Dendritic cell treated with granulocyte-macrophage colony-stimulating factor and Interleukin-4, amounts not matched to agents 40 ng/mL and 50 ng/mL, for 4 days (primary cell): ENCODE measurements at regions not wholly inside any gene's neighbourhood (a gene's known extent, or its start where the extent isn't known, plus 50 kb on each side); places are given as distances from the start of the nearest gene placed in this dataset.
"Not testable (repeated sequence)": the region's sequence is repeated elsewhere in the genome, so short reads cannot be mapped to it uniquely, and the experiment has no call there.

Experiments used
- H3K27ac Mint-ChIP-seq: one replicate; pipeline ENCODE4 v1.8.0; 2022; ENCODE audit warnings: mild to moderate bottlenecking, mixed read lengths
- H3K27me3 Mint-ChIP-seq: one replicate; pipeline ENCODE4 v1.8.0; 2022; ENCODE audit warnings: mild to moderate bottlenecking, mixed read lengths
- H3K36me3 Mint-ChIP-seq: one replicate; pipeline ENCODE4 v1.8.0; 2022; ENCODE audit warnings: low read depth, mixed read lengths
- H3K4me1 Mint-ChIP-seq: one replicate; pipeline ENCODE4 v1.8.0; 2022; ENCODE audit warnings: low read depth, mixed read lengths
- H3K4me3 Mint-ChIP-seq: one replicate; pipeline ENCODE4 v1.8.0; 2022; ENCODE audit warnings: mild to moderate bottlenecking, moderate library complexity, mixed read lengths
- H3K9me3 Mint-ChIP-seq: one replicate; pipeline ENCODE4 v1.8.0; 2022; ENCODE audit warnings: mixed read lengths
- intact Hi-C: fragments of 100-400 bp; cut with micrococcal nuclease; formaldehyde crosslinking; loops from one replicate; pipeline ENCODE4 v1.15.0; 2022

DNA sequence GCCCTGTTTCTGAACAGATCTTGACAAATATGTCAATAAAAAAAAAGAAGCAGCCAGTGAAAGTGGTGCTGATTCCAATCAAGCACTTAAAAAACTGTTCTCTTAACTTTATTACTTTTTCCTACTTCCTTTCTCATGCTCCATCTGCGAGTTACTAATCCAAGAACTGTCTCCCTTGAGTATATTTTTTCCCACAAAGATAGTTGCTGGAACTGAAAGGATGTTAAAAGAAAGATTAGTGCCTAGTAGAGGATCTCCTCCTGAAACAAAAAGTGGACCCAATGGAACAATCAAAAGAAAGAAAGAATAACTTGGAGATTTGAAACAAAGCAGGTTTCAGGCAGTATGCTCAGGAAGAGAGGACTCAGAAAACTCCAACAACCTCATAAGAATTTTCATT, 1034.8 kb downstream of the PCDH17 start:
- H3K4me3 Mint-ChIP-seq = no peak overlapping the region
- intact Hi-C loops = no loop called here
- no peaks in the 10 kb centered on the region for H3K36me3 Mint-ChIP-seq
- no peak overlapping the region for H3K27ac Mint-ChIP-seq
- peaks cover 7% of the 10 kb centered on the region for H3K27me3 Mint-ChIP-seq
- H3K4me1 Mint-ChIP-seq = peaks cover 6% of the 10 kb centered on the region
- peaks cover 11% of the 10 kb centered on the region for H3K9me3 Mint-ChIP-seq

- Mint-ChIP-seq H3K4me3 (no peak overlapping the region), H3K27ac (no peak overlapping the region), H3K36me3 (no peaks in the 10 kb centered on the region), H3K9me3 (peaks cover 8% of the 10 kb centered on the region), H3K4me1 (peaks cover 6% of the 10 kb centered on the region), H3K27me3 (peaks cover 7% of the 10 kb centered on the region)
- intact Hi-C loops = no loop called here
Measured at GRCh38 chr13:58667096-58667495, 1035.6 kb downstream of the PCDH17 start.

GRCh38 chr13:58680115-58680514, 1048.6 kb downstream of the PCDH17 start:
- no peaks in the 10 kb centered on the region for H3K9me3 Mint-ChIP-seq
- no peaks in the 10 kb centered on the region for H3K36me3 Mint-ChIP-seq
- H3K27ac Mint-ChIP-seq = no peak overlapping the region
- peaks cover 20% of the 10 kb centered on the region for H3K27me3 Mint-ChIP-seq
- intact Hi-C loops = no loop called here
- H3K4me3 Mint-ChIP-seq = no peak overlapping the region
- no peaks in the 10 kb centered on the region for H3K4me1 Mint-ChIP-seq

GRCh38 chr13:58682616-58683015, 1051.1 kb downstream of the PCDH17 start:
- Mint-ChIP-seq H3K9me3 (peaks cover 2% of the 10 kb centered on the region), H3K27ac (no peak overlapping the region), H3K4me3 (no peak overlapping the region), H3K27me3 (peaks cover 23% of the 10 kb centered on the region), H3K4me1 (no peaks in the 10 kb centered on the region), H3K36me3 (no peaks in the 10 kb centered on the region)
- intact Hi-C loops = no loop called here

DNA sequence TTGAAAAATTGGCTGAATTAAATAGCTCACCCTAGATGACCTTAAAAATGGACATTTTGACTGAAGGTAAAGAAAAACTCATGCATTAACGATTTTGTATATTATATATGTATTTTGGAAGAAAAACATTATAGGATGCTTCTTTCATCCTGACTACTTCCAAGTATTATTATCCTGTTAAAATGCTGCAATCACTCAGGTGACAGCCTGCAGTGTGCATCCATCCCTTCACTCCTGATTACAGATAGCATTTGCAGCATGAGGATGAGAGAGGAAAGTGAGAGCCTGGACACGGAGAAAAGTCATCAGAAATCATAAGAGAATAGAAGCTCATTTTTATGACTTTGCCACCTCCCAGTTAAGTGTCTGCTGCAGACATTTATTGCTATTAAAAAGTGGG, 1055.6 kb downstream of the PCDH17 start:
- H3K4me3 Mint-ChIP-seq = no peak overlapping the region
- intact Hi-C loops = no loop called here
- no peak overlapping the region for H3K27ac Mint-ChIP-seq
- H3K27me3 Mint-ChIP-seq = peaks cover 41% of the 10 kb centered on the region
- no peaks in the 10 kb centered on the region for H3K36me3 Mint-ChIP-seq
- H3K4me1 Mint-ChIP-seq = no peaks in the 10 kb centered on the region
- H3K9me3 Mint-ChIP-seq = peaks cover 11% of the 10 kb centered on the region

GRCh38 chr13:58698531-58698930, 1067.0 kb downstream of the PCDH17 start:
- intact Hi-C loops = no loop called here
- H3K27me3 Mint-ChIP-seq = peaks cover 28% of the 10 kb centered on the region

GRCh38 chr13:58704953-58705352, 1073.4 kb downstream of the PCDH17 start:
- peaks cover 5% of the 10 kb centered on the region for H3K36me3 Mint-ChIP-seq
- H3K4me1 Mint-ChIP-seq = peaks cover 28% of the 10 kb centered on the region
- H3K27ac Mint-ChIP-seq = peak overlapping the region; percentile 66
- intact Hi-C loops = loop anchor here (5.0 to 10.0 kb wide), 2 partner anchors 48 to 120 kb away; no protein-coding TSS in a partner anchor
- H3K27me3 Mint-ChIP-seq = peaks cover 9% of the 10 kb centered on the region
- H3K9me3 Mint-ChIP-seq = peaks cover 34% of the 10 kb centered on the region
- no peak overlapping the region for H3K4me3 Mint-ChIP-seq

More at GRCh38 chr13:58698531-58698930, 1067.0 kb downstream of the PCDH17 start:
- Mint-ChIP-seq H3K4me3 (no peak overlapping the region), H3K4me1 (peaks cover 14% of the 10 kb centered on the region), H3K9me3 (peaks cover 16% of the 10 kb centered on the region), H3K27ac (no peak overlapping the region), H3K36me3 (no peaks in the 10 kb centered on the region)

DNA sequence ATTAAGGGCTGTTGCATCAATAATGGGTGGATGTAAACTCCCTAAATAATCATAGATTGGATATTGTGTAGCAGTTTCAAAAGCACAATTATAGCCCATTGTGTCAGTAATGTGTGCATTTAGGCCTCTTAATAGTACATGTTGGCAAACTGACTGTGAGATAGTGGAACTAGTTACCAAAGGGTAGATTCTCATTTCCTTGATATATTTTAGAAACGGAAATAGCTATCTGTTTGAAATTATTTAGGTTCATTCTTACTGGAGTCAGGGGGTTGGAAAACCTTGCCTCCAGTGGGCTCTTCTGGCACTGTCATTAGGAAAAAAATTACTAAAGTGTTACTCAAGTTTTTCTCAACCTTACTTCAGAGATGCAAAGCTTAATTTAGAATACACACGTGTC, 1074.9 kb downstream of the PCDH17 start:
- intact Hi-C loops = loop anchor here (10.0 kb wide), 1 partner anchor 122 kb away; no protein-coding TSS in a partner anchor
- H3K9me3 Mint-ChIP-seq = peaks cover 47% of the 10 kb centered on the region

GRCh38 chr13:58712191-58712590, 1080.6 kb downstream of the PCDH17 start:
- peaks cover 6% of the 10 kb centered on the region for H3K4me1 Mint-ChIP-seq
- no peak overlapping the region for H3K27ac Mint-ChIP-seq
- intact Hi-C loops = no loop called here
- peaks cover 49% of the 10 kb centered on the region for H3K9me3 Mint-ChIP-seq
- peaks cover 7% of the 10 kb centered on the region for H3K36me3 Mint-ChIP-seq
- no peak overlapping the region for H3K4me3 Mint-ChIP-seq
- peaks cover 21% of the 10 kb centered on the region for H3K27me3 Mint-ChIP-seq

More for the DNA sequence above, 1074.9 kb downstream of the PCDH17 start:
- no peak overlapping the region for H3K27ac Mint-ChIP-seq
- peaks cover 7% of the 10 kb centered on the region for H3K36me3 Mint-ChIP-seq
- H3K27me3 Mint-ChIP-seq = peaks cover 9% of the 10 kb centered on the region
- H3K4me1 Mint-ChIP-seq = peaks cover 28% of the 10 kb centered on the region
- no peak overlapping the region for H3K4me3 Mint-ChIP-seq

DNA sequence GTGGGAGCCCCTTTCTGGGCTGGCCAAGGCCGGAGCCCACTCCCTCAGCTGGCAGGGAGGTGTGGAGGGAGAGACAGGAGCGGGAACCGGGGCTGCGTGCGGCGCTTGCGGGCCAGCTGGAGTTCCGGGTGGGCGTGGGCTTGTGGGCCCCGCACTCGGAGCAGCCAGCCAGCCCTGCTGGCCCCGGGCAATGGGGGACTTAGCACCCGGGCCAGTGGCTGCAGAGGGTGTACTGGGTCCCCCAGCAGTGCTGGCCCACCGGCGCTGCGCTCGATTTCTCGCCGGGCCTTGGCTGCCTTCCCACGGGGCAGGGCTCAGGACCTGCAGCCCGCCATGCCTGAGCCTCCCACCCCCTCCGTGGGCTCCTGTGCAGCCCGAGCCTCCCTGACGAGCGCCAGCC, 1082.5 kb downstream of the PCDH17 start:
- peaks cover 22% of the 10 kb centered on the region for H3K27me3 Mint-ChIP-seq
- H3K4me3 Mint-ChIP-seq, intact Hi-C loops, H3K36me3 Mint-ChIP-seq, H3K27ac Mint-ChIP-seq: not testable (repeated sequence)
- peaks cover 33% of the 10 kb centered on the region for H3K9me3 Mint-ChIP-seq
- H3K4me1 Mint-ChIP-seq = peaks cover 12% of the 10 kb centered on the region

- H3K9me3 Mint-ChIP-seq = no peaks in the 10 kb centered on the region
- no peak overlapping the region for H3K27ac Mint-ChIP-seq
- peaks cover 12% of the 10 kb centered on the region for H3K4me1 Mint-ChIP-seq
- no peak overlapping the region for H3K4me3 Mint-ChIP-seq
- no peaks in the 10 kb centered on the region for H3K36me3 Mint-ChIP-seq
- peaks cover 9% of the 10 kb centered on the region for H3K27me3 Mint-ChIP-seq
- intact Hi-C loops = no loop called here
Measured at GRCh38 chr13:58721273-58721672, 1089.7 kb downstream of the PCDH17 start.

DNA sequence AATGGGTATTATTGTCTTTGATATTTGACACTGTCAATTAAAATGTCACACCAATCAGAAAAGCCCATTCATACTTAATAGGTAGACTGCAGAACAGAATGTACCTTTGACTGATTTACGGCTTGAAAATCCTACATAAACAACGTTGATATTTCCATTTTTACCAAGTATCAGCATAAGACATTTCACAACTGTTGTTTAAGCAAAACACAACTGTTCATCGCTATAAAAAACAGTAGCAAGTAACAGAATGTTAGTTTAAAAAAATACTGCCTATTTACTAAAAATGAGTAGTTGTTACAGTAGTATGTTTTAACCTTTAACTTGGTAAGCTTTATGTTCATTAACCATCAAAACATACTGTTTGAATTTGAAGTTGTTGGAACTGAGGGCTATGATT, 1096.6 kb downstream of the PCDH17 start:
- Mint-ChIP-seq H3K4me1 (no peaks in the 10 kb centered on the region), H3K27ac (no peak overlapping the region), H3K9me3 (no peaks in the 10 kb centered on the region), H3K27me3 (peaks cover 12% of the 10 kb centered on the region), H3K36me3 (no peaks in the 10 kb centered on the region), H3K4me3 (no peak overlapping the region)
- intact Hi-C loops = no loop called here

GRCh38 chr13:58729361-58729760, 1097.8 kb downstream of the PCDH17 start:
- H3K9me3 Mint-ChIP-seq = no peaks in the 10 kb centered on the region
- intact Hi-C loops = no loop called here
- H3K27ac Mint-ChIP-seq = no peak overlapping the region
- H3K4me1 Mint-ChIP-seq = no peaks in the 10 kb centered on the region
- no peaks in the 10 kb centered on the region for H3K36me3 Mint-ChIP-seq
- H3K27me3 Mint-ChIP-seq = peaks cover 11% of the 10 kb centered on the region
- no peak overlapping the region for H3K4me3 Mint-ChIP-seq

GRCh38 chr13:58744686-58745085, 1113.1 kb downstream of the PCDH17 start:
- H3K27ac Mint-ChIP-seq = no peak overlapping the region
- H3K4me3 Mint-ChIP-seq = no peak overlapping the region
- no peaks in the 10 kb centered on the region for H3K36me3 Mint-ChIP-seq
- no peaks in the 10 kb centered on the region for H3K27me3 Mint-ChIP-seq
- no peaks in the 10 kb centered on the region for H3K4me1 Mint-ChIP-seq
- H3K9me3 Mint-ChIP-seq = no peaks in the 10 kb centered on the region
- intact Hi-C loops = no loop called here

GRCh38 chr13:58767566-58767965, 1136.0 kb downstream of the PCDH17 start:
- H3K4me3 Mint-ChIP-seq = no peak overlapping the region
- H3K27ac Mint-ChIP-seq = no peak overlapping the region

More at GRCh38 chr13:58767566-58767965, 1136.0 kb downstream of the PCDH17 start:
- H3K4me1 Mint-ChIP-seq = no peaks in the 10 kb centered on the region
- H3K27me3 Mint-ChIP-seq = no peaks in the 10 kb centered on the region
- H3K36me3 Mint-ChIP-seq = no peaks in the 10 kb centered on the region
- intact Hi-C loops = no loop called here
- no peaks in the 10 kb centered on the region for H3K9me3 Mint-ChIP-seq
